ENCODE measurements at regions not wholly inside any gene's neighbourhood (a gene's known extent, or its start where the extent isn't known, plus 50 kb on each side); places are given as distances from the start of the nearest gene placed in this dataset.

DNA sequence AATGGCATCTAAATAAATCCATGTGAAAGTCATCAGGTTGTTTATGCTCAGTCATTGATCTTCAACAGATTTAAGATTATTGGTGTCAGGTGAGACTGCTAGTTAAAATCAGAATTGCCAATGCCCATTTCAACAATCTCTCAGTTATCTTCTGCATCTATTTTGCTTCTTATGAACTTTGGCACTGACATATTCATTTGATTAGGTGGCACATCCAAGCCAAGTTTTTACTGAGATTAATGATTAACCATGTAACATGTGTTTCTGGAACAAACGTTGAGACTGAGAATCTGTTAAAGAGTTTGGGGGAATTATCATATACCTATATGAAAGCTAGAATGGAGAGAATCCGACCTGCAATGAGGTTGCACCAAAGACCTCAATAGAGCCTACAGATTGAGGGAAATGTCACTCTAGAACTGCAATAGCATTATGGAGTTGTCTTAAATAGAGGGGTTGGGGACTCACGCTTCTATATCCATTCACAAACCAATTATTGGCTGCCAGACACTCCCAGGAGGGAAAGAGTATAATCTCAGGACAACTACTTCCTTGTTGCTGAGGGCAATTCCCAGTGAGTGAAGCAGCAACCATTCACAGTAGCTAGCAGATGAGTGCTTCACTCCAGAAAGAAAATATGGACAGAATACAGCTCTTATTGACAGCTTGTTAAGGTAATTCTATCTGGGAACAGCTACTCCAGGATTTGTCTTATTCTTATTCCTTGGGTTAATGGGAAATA, 891.3 kb downstream of the SQOR start:
- TF ChIP-seq, protein P1, sequence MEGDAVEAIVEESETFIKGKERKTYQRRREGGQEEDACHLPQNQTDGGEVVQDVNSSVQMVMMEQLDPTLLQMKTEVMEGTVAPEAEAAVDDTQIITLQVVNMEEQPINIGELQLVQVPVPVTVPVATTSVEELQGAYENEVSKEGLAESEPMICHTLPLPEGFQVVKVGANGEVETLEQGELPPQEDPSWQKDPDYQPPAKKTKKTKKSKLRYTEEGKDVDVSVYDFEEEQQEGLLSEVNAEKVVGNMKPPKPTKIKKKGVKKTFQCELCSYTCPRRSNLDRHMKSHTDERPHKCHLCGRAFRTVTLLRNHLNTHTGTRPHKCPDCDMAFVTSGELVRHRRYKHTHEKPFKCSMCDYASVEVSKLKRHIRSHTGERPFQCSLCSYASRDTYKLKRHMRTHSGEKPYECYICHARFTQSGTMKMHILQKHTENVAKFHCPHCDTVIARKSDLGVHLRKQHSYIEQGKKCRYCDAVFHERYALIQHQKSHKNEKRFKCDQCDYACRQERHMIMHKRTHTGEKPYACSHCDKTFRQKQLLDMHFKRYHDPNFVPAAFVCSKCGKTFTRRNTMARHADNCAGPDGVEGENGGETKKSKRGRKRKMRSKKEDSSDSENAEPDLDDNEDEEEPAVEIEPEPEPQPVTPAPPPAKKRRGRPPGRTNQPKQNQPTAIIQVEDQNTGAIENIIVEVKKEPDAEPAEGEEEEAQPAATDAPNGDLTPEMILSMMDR (IDR thresholded peaks at IDR 0.05), result no peak
- no peak for TF ChIP-seq POLR2A (IDR thresholded peaks at IDR 0.05)
